WERI-Rb-1 (cell line): ENCODE measurements at regions not wholly inside any gene's neighbourhood (a gene's known extent, or its start where the extent isn't known, plus 50 kb on each side); places are given as distances from the start of the nearest gene placed in this dataset.

ENCODE experiments used
- DNase-seq: peaks from one replicate; pipeline ENCODE4 v3.0.0-alpha.2; 2020
- H3K27ac ChIP-seq: fragments of 250-450 bp; sonication (Bioruptor Pico); 2 replicates; pipeline ENCODE4 v1.5.1; 2020; ENCODE audit warnings: mild to moderate bottlenecking, moderate library complexity
- H3K27me3 ChIP-seq: fragments of 250-450 bp; sonication (Bioruptor Pico); 2 replicates; pipeline ENCODE4 v1.5.1; 2021; ENCODE audit warnings: mild to moderate bottlenecking, low read depth, moderate library complexity; ENCODE audit not compliant: insufficient read depth, severe bottlenecking
- H3K36me3 ChIP-seq: fragments of 250-450 bp; sonication (Bioruptor Pico); 2 replicates; pipeline ENCODE4 v1.5.1; 2020; ENCODE audit warnings: mild to moderate bottlenecking, moderate library complexity
- H3K4me3 ChIP-seq: 2 replicates; pipeline ENCODE4 v1.5.1; 2011; ENCODE audit warnings: low read depth, mild to moderate bottlenecking, control low read depth, low read length
- H3K9me3 ChIP-seq: fragments of 250-450 bp; sonication (Bioruptor Pico); 2 replicates; pipeline ENCODE4 v1.5.1; 2021; ENCODE audit warnings: mild to moderate bottlenecking, moderate library complexity; ENCODE audit not compliant: severe bottlenecking
- TF ChIP-seq, protein P1 (sequence below): IDR thresholded peaks from 2 replicates; pipeline ENCODE4 v1.5.1; 2011; ENCODE audit warnings: low read depth, mild to moderate bottlenecking, control low read depth, inconsistent platforms, low read length

DNA sequence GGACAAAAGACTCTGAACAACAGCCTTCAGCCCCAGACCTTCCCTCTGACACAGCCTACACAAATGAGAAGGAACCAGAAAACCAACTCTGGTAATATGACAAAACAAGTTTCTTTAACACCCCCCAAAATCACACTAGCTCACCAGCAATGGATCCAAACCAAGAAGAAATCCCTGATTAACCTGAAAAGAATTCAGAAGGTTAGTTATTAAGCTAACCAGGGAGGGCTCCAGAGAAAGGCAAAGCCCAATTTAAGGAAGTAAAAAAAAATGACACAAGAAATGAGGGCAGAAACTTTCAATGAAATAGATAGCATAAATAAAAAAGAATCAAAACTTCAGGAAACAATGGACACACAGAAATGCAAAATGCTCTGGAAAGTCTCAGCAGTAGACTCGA, 224.0 kb downstream of the TRIML1 start:
- TF ChIP-seq, protein P1, sequence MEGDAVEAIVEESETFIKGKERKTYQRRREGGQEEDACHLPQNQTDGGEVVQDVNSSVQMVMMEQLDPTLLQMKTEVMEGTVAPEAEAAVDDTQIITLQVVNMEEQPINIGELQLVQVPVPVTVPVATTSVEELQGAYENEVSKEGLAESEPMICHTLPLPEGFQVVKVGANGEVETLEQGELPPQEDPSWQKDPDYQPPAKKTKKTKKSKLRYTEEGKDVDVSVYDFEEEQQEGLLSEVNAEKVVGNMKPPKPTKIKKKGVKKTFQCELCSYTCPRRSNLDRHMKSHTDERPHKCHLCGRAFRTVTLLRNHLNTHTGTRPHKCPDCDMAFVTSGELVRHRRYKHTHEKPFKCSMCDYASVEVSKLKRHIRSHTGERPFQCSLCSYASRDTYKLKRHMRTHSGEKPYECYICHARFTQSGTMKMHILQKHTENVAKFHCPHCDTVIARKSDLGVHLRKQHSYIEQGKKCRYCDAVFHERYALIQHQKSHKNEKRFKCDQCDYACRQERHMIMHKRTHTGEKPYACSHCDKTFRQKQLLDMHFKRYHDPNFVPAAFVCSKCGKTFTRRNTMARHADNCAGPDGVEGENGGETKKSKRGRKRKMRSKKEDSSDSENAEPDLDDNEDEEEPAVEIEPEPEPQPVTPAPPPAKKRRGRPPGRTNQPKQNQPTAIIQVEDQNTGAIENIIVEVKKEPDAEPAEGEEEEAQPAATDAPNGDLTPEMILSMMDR, result no peak
- no peak for DNase-seq
- H3K4me3 ChIP-seq, result no peak overlapping the region
- no peak overlapping the region for H3K27ac ChIP-seq
- no peaks in the 10 kb centered on the region for H3K9me3 ChIP-seq
- no peaks in the 10 kb centered on the region for H3K36me3 ChIP-seq
- peaks cover 89% of the 10 kb centered on the region for H3K27me3 ChIP-seq

DNA sequence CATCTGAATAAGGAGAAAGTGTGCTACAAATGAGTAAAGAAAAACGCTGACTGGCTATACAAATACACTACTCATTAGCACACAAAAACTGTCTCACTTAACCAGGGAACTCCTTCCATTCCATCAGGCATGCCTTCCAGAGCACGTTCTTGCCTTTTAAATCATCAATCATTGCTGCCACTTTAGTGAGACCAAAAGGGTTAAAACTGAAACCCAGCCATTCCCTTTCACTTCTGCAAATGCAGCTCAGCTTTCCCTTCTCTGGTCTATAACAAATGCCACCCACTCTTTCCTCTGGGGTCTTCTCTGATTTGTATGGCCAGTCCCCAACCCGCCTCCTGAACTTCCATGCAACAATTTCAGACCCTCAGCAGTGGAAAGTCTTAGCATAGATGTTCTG, 231.5 kb downstream of the TRIML1 start:
- Histone ChIP-seq H3K36me3 (no peaks in the 10 kb centered on the region), H3K4me3 (no peak overlapping the region), H3K27ac (no peak overlapping the region), H3K27me3 (peaks cover 88% of the 10 kb centered on the region), H3K9me3 (no peaks in the 10 kb centered on the region)
- TF ChIP-seq, protein P1, result no peak
- no peak for DNase-seq

DNA sequence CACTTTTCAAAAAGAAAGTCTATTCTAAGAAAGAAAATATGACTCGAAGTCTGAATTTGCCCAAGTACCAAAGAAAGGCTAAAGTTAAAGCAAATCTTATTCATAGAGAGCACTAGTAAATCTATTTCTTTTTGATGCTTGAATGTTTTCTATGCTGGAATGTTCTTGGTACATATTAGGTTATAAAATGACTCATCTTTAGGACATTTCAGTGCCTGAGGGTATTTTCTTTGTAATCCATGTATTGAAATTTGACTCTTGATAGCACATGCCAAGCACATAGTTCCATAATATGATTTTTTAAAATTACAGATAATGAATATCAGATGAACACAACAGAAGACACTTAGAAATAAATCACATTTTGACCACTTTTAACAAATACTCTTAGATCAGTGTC, 232.8 kb downstream of the TRIML1 start:
- no peak for DNase-seq
- TF ChIP-seq, protein P1, result no peak
- peaks cover 6% of the 10 kb centered on the region for H3K9me3 ChIP-seq

DNA sequence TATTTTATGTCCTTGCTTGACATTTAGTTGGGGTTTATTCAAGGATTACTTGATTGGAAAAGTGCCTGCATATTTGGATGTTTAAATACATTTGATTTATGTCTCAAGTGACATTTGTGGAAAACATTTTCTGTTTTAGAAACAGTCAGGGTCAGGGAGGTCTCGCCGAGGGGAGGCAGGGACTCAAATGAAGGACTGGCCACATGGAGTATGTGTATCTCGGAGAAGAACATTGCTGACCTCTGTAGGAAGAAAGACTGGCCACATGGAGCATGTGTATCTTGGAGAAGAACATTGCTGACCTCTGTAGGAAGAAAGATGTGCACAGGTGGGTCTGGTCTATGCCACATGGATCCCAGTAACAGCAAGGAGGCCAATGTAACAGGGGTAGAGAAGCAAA, 233.6 kb downstream of the TRIML1 start:
- no peak overlapping the region for H3K4me3 ChIP-seq
- TF ChIP-seq, protein P1, result no peak
- H3K27ac ChIP-seq, result no peak overlapping the region
- peaks cover 89% of the 10 kb centered on the region for H3K27me3 ChIP-seq
- no peaks in the 10 kb centered on the region for H3K36me3 ChIP-seq
- DNase-seq, result no peak
- H3K9me3 ChIP-seq, result peaks cover 6% of the 10 kb centered on the region

More for the DNA sequence above, 232.8 kb downstream of the TRIML1 start:
- Histone ChIP-seq H3K27me3 (peaks cover 90% of the 10 kb centered on the region), H3K36me3 (no peaks in the 10 kb centered on the region), H3K4me3 (no peak overlapping the region), H3K27ac (no peak overlapping the region)

DNA sequence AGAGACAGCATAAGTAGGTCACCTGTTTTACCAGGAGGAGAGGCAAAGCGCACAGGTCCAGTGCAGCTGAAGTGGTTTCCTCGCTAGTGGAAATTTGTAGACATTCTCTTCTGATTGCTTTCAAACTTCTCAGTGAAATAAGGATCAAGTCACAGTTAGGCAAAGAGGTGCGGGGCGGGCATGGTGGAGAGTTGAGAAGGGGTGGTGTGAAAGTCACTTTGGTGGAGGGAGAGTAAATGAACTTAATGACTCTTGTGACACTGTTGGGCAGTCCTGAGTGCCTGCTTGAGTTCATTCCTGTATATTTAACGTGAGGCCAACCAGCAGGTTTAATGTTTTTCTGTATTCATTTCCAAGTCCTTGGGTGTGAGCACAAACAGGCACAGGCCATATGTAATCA, 235.6 kb downstream of the TRIML1 start:
- Histone ChIP-seq H3K9me3 (peaks cover 6% of the 10 kb centered on the region), H3K27ac (no peak overlapping the region), H3K36me3 (no peaks in the 10 kb centered on the region), H3K4me3 (no peak overlapping the region), H3K27me3 (peaks cover 92% of the 10 kb centered on the region)
- DNase-seq, result no peak
- TF ChIP-seq, protein P1, result no peak

DNA sequence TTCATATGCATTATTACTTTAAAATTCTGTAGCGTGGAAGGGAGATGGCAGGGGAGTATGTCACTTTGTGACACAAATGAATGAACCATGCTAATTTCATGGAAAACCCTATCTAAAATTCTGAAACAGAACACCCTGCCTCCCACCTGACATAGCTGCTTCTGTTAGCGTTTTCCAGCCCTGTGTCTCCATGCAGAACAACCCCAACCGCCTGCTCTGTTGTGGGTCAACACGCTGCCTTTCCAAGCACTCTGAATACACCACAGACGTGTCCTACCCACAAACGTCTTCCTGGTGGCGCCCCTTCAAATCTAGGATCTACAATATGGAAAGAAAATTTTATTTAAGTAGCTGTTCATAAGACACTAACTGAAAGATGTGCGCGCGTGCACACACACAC, 238.6 kb downstream of the TRIML1 start:
- H3K4me3 ChIP-seq, result no peak overlapping the region
- peaks cover 6% of the 10 kb centered on the region for H3K9me3 ChIP-seq
- peaks cover 91% of the 10 kb centered on the region for H3K27me3 ChIP-seq
- H3K27ac ChIP-seq, result no peak overlapping the region
- TF ChIP-seq, protein P1, result no peak
- H3K36me3 ChIP-seq, result no peaks in the 10 kb centered on the region
- DNase-seq, result no peak
